ENCODE measurements at regions not wholly inside any gene's neighbourhood (a gene's known extent, or its start where the extent isn't known, plus 50 kb on each side); places are given as distances from the start of the nearest gene placed in this dataset.
"Not testable (repeated sequence)": the region's sequence is repeated elsewhere in the genome, so short reads cannot be mapped to it uniquely, and the experiment has no call there.

DNA sequence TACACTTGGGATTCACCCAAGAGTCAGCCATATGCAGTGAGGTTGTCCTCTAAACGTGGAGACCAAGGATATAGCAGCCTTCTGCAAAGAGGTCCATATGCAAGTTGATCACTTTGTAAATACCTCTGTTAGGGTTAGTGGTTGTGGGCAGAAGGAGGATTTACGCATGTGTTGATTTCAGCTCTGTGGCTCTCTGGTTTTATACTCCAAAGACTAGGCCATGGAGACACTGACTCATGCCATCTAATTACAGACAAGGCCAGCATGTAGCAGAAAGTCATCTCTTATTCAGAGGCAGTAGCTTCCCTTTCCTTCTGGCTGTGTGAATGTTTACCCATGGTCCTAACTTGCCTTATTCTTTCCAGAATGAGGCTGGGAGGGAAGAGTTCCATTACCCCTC, 140.9 kb upstream of the GOLGA6L4 start:
- DNase-seq (ENCODE audit: low read depth) = not testable (repeated sequence)

DNA sequence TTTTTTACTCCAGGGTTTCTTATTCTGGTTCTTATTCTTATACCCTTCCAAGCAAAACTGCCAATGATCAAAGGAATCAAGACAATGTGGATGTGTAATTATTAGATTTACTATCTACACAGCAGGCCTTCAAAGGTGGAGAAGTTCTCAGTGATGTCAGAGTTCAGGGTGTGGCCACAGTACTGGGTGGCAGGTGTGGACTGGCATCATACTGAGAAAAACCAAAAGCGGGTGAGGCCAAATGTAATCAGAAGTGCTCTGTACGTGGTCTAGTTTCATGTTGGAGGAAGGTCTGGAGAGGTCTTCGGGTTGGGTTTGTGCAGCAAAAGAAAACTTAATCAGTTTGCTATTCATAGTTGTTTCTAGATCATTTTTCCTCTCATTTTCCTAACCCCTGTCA, 138.5 kb upstream of the GOLGA6L4 start:
- DNase-seq (ENCODE audit: low read depth) = not testable (repeated sequence)

DNA sequence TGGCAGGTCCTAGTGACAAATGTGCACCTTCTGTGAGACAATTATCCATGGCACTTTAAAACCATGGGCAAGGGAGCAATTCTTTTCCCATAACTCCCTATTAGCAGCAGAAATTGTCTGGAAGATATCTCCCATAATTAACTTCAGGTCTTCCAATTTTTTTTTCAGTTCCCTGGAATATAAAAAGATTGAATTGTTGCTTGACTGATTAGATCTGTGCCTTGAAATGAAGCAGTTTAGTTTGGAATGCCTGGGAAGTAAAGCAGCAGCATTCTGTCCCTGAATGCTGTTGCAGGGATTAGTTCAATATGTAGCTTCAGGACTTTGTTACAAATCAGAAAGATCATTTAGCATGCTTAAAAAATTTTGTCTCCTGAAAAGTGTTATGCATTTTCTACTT, 137.0 kb upstream of the GOLGA6L4 start:
- no peak for DNase-seq (ENCODE audit: low read depth)

DNA sequence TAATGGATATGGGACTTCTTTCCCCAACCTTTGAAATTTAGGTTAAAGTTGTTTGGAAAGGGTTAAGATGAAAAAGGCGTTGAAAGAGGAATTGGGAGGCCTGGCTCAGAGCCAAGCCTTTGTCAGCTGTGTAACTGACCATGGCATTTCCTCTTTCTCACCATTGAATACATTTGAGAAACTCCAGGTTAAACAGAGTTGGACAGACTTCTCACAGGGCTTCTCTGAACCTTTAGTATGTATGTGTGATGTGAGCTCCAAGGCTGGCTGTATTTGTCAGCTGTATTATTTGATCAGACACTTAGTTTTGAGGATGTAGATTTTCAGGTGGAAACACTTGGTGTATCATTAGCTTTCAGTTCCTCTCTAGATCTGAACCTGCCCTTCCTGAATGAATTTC, 136.4 kb upstream of the GOLGA6L4 start:
- no peak for DNase-seq (ENCODE audit: low read depth)

DNA sequence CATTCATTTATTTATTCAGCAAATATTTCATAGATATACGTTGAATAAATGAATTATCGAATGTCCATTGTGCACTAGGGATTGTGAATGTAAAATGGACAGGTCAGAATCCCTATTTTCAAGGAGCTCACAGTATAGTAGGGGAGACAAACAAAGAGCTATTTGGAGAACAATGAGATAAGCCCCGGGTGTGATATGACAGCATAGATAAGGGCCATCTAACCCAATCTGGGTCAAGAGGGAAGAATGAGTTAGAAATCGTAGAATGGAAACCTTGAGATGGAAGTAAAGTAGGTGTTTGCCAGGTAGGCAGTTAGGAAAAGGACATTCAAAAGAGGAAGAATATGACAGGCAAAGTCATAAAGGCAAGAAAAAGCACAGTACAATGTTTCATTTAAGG, 132.2 kb upstream of the GOLGA6L4 start:
- DNase-seq (ENCODE audit: low read depth) = no peak

DNA sequence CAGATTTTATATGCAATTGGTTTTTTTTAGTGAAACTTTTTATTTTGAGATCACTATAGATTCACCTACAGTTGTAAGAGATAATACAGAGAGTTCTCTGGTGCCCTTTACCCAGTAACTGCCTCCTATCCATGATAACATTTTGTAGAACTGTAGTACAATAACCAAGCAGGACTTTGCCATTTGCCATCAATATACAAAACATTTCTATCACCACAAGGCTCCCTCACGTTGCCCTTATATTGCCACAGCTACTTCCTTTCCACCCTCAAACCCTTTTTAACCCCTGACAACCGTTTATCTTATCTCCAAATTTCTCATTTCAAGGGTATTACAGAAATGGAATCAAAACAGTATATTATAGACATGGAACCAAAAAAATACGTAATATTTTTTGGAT, 130.7 kb upstream of the GOLGA6L4 start:
- no peak for DNase-seq (ENCODE audit: low read depth)

DNA sequence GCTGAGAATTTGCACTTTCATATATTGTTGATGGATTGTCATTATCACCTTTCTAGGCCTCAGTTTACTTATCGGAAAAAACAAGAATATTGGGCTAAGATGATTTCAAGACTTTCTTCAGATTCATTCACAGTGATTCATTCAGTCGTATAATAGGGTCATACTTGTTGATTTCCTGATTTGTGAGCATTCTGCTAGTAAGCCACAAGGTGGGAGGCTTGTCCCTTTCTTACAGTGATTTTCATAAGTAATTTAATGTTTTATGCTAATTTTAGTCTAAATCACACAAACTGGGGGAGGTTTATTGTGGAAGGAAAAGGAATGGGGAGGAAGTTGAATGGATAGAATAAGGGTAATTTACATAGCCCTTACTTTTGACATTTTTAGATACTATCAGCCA, 126.8 kb upstream of the GOLGA6L4 start:
- no peak for DNase-seq (ENCODE audit: low read depth)

DNA sequence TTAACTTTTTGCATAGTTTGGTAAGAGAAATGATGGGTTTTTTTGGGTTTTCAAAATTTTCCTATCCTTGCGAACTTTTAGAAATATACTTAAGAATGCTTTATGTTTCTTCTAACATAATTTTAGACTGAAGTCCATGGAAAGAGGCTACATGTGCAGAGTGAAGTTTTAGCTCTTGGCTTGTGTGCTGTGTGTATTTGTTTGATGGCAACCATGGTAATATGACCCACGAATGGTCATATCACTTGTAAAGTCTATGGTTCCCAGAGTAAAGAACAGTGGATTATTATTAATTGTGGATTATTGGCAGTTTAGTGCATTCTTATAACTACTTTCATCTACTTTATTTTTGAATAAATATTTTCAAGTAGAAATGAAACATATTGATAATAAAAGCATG, 124.0 kb upstream of the GOLGA6L4 start:
- DNase-seq (ENCODE audit: low read depth) = no peak

DNA sequence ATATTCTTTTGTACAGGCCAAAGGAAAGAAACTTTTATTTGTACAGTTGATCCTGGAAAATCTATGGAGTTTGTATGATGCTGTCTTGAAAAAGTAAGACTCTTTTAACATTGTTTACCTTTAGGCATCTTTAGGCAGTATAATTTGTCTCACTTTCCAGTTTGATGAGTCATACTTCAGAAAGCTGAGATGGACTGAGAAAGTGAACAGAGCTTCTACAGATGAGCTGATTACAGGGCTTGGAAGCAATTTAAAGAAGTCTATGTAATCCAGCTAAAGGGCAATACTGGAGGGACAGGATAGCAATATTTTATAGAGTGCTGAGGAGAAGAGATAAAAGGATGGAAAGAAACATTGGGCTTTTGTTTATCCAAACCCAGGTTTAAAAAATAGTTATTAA, 123.5 kb upstream of the GOLGA6L4 start:
- no peak for DNase-seq (ENCODE audit: low read depth)

DNA sequence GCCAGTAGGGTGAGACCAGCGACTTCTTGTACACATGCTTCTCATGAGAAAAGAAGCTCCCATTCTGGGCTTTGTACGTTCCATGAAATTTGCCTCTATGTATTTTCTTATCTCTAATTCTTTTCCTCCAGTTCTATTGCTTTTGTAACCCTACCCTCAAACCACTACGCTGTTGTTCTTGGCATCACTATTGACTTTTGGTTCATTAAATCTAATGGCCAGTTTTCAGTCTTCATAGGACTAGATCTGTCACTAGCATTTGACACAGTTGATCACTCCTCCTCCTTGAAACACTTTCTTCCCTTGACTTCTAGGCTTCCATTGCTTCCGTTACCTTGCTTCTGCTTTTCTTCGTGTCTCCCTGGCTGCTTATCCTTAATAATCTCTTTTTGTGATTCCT, 121.7 kb upstream of the GOLGA6L4 start:
- no peak for DNase-seq (ENCODE audit: low read depth)

DNA sequence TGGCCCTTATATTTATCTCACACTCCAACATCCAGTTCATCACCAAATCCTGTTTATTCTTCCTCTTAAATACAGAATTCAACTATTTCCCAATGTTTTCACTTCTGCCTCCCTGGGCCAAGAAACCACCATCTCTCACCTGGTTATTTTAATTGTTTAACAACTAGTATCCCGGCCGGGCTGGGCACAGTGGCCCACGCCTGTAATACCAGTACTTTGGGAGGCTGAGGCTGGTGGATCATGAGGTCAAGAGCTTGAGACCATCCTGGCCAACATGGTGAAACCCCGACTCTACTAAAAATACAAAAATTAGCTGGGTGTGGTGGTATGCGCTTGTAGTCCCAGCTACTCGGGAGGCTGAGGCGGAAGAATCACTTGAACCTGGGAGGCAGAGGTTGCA, 120.9 kb upstream of the GOLGA6L4 start:
- DNase-seq (ENCODE audit: low read depth) = not testable (repeated sequence)

DNA sequence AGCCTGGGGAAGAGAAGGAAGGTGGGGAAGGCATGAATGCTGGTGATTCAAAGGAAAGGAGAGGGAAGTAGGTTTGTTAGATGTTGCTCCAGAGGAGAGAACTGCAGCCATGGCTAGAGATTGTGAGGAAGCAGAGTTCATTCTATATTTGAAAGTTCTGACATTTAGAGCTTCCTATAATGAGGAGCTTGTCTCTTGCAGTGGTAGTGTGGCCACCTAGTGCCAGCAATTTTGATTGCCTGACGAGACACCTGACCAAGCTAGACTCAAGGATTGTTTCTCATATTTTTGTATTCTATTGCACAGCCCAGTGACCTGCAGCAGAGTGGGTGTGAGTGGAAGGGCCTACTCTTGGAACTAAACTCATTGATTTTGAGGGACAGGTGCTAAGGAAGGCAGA, 116.2 kb upstream of the GOLGA6L4 start:
- not testable (repeated sequence) for DNase-seq (ENCODE audit: low read depth)

DNA sequence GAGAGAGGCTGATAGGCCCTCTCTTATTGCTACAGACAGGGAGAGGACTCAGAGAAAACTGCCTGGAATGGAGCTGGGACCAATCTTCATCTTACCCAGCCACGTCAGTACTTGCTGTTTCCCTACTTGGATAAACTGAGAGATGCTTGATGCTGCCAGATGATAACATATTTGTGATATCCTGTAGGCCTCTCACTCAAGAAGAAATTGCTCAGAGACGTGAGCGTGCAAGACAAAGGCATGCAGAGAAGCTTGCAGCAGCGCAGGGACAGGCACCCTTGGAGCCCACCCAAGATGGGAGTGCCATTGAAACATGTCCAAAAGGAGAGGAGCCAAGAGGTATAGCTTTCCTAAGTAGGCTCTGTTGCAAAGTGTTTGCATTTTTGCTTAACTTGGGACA, 114.7 kb upstream of the GOLGA6L4 start:
- not testable (repeated sequence) for DNase-seq (ENCODE audit: low read depth)

DNA sequence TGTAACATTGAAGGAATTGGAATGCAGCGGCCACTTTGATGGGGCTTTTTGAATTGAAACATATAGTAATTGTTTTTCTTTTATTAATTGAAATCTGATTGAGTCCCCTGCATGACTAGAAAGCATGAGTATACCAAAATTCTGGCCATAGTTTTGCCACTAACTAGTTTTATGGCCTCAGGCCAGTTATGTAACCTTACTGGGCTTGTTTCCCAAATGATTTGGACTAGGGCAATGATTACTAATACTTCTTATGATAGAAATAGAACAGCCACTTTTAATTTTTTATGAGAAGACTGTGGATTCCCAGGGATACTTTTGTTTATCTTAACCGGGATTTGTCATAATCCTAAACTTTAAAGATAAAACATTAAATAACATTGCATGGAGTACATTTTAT, 106.9 kb upstream of the GOLGA6L4 start:
- peak; percentile 58 for DNase-seq (ENCODE audit: low read depth)

DNA sequence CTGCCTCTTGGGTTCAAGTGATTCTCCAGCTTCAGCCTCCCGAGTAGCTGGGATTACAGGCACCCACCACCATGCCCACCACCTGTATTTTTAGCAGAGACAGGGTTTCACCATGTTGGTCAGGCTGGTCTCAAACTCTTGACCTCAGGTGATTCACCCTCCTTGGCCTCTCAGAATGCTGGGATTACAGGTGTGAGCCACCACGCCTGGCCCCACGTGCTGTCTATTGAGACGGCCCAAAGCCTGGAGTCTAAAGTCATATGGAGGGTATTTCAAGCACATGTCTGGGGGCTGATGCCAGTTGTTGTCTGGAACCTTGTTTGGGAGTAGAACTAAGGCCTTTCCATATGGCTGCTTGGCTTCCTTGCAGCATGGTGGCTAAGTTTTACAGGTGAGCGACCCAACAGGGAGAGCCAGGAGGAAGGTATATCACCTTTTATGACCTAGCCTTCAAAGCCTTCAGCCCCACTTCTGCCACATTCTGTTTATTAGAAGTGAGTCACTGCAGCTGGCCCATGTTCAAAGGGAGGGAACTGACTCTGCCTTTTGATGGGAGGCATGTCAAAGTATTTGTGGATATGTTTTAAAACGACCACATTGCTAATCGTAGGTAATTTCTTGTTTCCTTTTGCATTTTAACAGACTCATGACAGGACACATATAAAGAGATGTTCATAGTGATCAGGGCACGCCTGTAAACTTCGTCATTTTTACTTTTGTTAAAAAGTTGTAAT, 105.3 kb upstream of the GOLGA6L4 start:
- DNase-seq (ENCODE audit: low read depth) = not testable (repeated sequence)

DNA sequence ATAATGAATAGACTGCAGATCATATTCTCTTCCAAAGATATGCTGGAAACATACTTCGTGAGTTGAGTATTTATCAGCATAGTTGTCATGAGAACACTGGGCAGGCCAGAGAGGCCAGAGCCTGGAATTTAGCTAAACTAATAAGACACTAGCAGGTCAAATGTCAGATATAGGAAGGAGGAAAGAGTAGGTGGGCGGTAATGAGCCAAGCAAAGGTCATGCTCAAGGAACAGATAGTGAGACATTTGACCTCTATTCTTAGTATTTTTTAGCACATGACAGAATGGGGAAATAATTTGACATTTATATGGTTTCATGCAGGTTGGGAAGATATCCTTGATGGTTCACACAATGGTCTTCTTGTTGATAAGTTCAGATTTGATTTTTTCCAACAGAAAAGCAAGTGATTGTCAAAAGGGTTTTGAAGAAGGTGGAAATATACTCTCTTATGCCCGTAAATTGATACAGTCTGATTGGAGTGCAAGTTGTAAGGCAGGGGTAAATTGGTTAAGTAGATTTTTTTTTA, 99.6 kb upstream of the GOLGA6L4 start:
- not testable (repeated sequence) for DNase-seq (ENCODE audit: low read depth)

DNA sequence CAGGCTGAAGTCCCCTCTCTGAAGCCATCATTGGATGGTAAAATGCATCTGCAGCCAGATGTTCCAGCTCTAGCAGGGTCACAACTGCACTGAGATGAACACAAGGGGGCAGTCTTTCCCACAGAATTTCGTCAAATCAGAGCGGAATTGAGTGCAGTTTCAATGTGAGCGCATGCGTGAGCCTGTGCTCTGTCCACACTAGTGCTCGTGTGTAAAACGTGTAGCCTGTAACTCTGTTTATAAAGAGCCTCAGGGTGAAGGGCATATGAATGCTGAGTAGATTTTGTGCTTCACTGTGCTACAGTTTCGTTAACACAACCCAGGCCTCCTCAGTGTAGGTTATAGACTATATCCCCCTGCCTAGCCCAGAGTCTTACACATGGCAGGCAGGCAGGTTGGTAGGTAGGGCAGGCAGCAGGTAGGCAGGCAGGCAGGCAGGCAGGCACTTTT, 92.7 kb upstream of the GOLGA6L4 start:
- DNase-seq (ENCODE audit: low read depth) = peak; percentile 65

DNA sequence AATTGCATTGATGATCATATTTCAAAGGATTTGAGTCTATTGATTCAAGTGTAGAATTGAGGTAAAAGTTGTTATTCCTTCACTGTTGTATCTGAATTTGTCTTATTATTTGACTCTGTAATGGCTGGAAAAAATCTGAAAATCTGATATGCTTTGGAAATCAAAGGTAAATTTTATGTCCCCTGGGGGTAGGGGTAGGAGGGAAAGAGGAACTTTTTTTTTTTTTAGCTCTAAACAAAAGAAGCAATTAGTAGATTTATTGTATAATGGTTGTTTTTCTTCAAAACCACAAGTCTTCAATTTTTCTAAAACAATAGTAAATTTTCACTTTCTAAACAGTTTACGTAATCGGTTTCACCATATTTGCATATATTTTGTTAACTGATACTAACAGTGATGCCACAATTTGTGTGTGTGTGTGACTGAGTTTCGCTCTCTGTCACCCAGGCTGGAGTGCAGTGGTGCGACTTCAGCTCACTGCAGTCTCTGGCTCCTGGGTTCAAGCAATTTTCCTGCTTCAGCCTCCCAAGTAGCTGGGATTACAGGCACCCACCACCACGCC, 91.7 kb upstream of the GOLGA6L4 start:
- no peak for DNase-seq (ENCODE audit: low read depth)

DNA sequence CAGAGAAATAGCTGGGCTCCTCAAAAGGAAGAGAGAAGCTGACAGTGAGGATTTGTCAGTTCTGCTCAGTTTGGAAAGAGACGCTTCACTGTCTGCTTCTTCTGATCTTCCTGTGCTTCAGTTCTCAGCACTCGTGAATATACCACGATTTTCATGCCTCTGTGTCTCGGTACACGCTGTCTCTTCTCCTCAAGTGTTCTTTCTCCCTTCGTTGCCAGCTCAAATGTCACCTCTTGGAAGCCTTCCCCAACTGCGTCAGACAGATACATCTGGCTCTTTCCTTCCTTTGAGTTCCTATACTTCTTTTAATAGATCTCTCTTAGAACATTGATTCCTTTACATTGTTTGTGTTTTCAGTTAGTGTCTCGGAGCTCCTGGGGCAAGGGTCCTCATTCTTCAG, 90.6 kb upstream of the GOLGA6L4 start:
- DNase-seq (ENCODE audit: low read depth) = not testable (repeated sequence)

DNA sequence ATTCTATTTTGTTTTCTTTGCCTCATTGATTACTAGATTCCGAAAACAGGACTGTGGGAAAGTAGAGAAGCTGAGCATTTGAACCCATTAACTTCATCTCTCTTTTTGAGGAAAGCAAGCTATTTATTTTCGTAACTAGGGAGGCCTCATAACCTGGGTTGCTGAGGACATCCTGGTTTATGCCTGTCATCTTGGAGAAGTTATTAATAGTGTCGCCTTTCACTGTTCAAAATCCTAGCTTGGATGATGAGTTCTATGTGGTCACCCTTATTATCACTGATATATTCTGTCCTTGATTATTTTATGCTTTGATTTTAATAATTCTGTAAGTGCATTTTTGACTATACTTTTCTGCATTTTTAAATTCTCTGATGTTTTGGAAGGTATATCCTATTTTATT, 89.3 kb upstream of the GOLGA6L4 start:
- not testable (repeated sequence) for DNase-seq (ENCODE audit: low read depth)

DNA sequence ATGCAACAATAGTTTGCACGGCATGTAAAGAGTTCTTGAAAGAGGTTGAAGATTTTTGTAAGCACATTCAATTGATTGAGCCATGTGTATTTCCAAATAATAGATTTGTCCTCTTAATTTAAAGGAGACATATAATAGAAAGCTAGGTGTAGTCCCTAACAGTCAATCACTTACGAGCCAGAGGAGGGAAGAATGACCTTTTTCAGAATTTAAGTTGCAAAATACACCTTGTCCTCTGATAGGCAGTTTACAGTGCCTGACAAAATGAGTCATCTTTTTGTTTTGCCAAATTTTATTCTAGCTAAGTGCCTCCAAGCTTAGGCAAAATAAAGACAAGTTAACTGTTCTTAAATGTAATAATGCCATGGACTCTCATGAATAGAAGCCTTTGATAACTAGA, 88.3 kb upstream of the GOLGA6L4 start:
- DNase-seq (ENCODE audit: low read depth) = not testable (repeated sequence)

DNA sequence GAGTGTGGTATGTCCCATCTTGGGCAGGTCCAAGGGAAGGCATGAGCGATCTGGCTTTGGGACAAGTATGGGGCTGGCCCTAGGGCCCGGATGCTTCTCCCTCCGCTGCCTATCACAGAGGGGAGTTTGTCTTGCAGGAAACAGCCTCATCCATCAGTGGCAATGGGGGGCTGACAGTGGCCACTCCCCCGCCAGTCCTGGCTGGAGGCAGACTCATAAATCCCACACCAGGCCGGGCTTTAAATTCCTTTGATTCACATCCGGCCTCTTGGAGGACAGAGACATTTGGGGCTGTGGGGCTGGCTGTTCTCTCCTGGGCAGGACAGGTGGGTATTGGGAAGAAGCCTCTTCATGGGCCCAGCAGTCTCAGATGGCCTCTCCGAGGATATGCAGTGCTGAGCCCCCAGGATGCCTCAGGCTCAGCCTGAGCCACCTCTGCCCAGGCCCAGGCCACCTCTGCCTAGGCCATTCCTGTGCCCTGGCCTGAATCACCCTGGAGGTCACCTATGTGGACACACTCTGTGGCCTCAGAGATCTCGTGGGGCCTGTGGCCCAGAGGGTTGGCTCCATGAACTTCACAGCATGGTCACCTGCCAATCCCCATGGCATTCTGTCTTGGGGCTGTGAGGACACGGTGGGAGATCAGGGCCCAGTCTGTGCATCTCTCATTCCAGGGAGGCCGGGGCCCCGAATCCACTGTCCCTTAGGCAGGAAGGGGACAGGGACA, 84.2 kb upstream of the GOLGA6L4 start:
- DNase-seq (ENCODE audit: low read depth) = no peak

DNA sequence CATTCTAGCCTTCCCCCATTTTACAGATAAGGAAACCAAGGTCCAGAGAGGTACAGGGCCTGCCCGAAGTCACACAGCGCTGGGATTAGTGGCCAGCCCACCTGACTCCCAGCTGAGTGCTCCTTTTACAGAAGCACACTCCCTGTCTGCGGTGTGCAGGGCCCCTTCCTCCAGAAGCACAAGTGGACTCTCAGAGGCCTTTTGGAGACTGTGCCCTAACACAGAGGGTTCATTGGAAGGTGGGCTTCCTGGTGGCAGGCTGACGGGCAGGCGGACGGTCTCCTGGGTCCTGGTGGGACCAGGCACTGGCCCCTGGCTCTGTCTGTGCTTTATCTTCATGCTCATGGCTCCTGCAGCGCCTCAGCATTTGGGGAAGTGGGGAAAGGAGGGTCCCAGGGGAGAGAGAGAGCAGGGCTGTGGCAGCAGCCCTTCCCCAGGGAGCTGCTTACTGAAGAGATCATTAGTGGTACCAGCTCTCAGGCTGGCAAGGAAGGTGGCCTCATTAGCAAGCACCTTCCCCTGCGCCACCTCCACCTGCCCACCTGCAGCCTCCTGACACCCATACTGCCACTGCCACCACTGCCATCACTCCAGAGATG, 83.1 kb upstream of the GOLGA6L4 start:
- DNase-seq (ENCODE audit: low read depth) = not testable (repeated sequence)

Data from stromal cell of bone marrow (primary cell).